ENCODE measurements at regions not wholly inside any gene's neighbourhood (a gene's known extent, or its start where the extent isn't known, plus 50 kb on each side); places are given as distances from the start of the nearest gene placed in this dataset.

- TF ChIP-seq CTCF (IDR thresholded peaks at IDR 0.05) (no peak), POLR2A (IDR thresholded peaks at IDR 0.05) (no peak)
These were observed 398.0 kb downstream of the ADRA2A start for GRCh38 chr10:111474786-111475185.

All from sigmoid colon (tissue), 3 donors.